ENCODE measurements at regions not wholly inside any gene's neighbourhood (a gene's known extent, or its start where the extent isn't known, plus 50 kb on each side); places are given as distances from the start of the nearest gene placed in this dataset.
A peak's percentile ranks its signal among the peaks of the same experiment; 100 is the strongest.

DNA sequence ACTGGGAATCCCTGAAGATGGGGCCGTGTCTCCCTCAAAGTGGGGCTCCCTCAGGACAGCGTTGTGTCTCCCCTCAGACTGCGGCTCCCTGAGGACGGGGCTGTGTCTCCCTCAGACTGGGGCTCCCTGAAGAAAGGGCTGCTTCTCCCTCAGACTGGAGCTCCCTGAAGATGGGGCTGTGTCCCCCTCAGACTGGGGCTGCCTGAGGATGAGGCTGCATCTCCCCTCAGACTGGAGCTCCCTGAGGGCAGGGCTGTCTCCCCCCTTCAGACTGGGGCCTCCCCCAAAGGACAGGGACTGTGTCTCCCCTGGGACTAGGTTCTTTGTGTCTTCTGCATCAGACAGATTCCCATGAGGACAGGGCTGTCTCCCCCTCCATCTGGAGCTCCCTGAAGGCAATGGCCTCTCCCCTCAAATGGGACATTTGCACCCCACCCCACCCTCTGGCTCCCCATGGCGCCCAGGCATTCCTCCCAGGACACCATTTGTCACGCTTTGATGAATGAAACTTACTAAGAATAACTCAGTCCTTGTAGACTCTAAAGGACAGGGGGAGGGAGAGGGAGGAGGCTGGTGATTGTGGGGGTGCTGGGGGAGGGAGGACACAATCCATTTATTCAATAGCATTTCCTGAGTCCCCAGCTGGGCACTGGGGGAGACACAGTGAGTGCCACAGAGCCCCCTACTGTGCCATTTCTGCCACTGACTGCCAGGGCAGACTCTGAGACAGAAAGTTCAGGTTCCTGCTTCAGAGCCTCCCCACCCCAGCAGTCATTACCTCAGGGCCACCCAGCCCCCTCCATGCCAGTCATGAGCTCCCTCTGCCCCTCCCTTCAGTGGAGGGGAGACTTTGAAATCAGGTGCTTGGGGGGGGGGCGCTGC lies 122.4 kb downstream of the MRPL14 start:
- WGBS, 4 donors: 10 to 58% (median 34%) methylated on average over 2 to 7 of the region's 7 CpGs
- Histone ChIP-seq H3K4me1 (replicated peaks in 1 of 2) (peaks cover 18 to 23% of the 10 kb centered on the region in 2 donors), H3K27ac (peak overlapping the region in 1 of 5 donors; percentile 40), H3K27me3 (peaks cover 6% of the 10 kb centered on the region), H3K4me3 (no peak overlapping the region), H3K36me3 (replicated peaks in 1 of 2) (no peaks in the 10 kb centered on the region), H3K9me3 (replicated peaks in 1 of 3) (no peaks in the 10 kb centered on the region)
- DNase-seq: peak; percentile 46 to 70 (median 50)
- intact Hi-C loops (cut with DNase I): no loop called here
- no peak for TF ChIP-seq POLR2A (IDR thresholded peaks at IDR 0.05)
- TF ChIP-seq, protein P1, sequence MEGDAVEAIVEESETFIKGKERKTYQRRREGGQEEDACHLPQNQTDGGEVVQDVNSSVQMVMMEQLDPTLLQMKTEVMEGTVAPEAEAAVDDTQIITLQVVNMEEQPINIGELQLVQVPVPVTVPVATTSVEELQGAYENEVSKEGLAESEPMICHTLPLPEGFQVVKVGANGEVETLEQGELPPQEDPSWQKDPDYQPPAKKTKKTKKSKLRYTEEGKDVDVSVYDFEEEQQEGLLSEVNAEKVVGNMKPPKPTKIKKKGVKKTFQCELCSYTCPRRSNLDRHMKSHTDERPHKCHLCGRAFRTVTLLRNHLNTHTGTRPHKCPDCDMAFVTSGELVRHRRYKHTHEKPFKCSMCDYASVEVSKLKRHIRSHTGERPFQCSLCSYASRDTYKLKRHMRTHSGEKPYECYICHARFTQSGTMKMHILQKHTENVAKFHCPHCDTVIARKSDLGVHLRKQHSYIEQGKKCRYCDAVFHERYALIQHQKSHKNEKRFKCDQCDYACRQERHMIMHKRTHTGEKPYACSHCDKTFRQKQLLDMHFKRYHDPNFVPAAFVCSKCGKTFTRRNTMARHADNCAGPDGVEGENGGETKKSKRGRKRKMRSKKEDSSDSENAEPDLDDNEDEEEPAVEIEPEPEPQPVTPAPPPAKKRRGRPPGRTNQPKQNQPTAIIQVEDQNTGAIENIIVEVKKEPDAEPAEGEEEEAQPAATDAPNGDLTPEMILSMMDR (IDR thresholded peaks at IDR 0.05): peak in 4 of 6 experiments; percentile 11 to 34 (median 22)

DNA sequence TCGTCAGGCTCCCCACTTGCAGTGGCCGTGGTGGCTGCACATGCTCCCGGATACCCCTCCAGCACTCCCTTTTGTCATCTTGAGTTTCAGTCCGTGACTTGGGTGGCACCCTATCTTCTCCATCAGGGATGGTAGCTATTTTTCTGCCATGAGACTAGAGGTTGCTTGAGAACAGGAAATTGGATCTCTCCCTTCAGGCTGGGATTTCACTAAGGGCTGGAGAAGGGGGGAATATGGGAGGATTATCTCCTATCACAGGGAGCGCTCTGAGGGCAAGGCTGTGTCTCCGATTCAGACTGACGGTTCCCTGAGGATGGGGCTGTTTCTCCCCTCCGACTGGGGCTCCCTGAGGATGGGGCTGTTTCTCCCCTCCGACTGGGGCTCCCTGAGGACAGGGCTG lies 123.1 kb downstream of the MRPL14 start:
- TF ChIP-seq, protein P1 (IDR thresholded peaks at IDR 0.05): no peak
- no peak for TF ChIP-seq POLR2A (IDR thresholded peaks at IDR 0.05)
- Histone ChIP-seq H3K4me3 (no peak overlapping the region), H3K4me1 (replicated peaks in 1 of 2) (peaks cover 18 to 23% of the 10 kb centered on the region in 2 donors), H3K27ac (no peak overlapping the region), H3K9me3 (replicated peaks in 1 of 3) (no peaks in the 10 kb centered on the region), H3K27me3 (peaks cover 6% of the 10 kb centered on the region), H3K36me3 (replicated peaks in 1 of 2) (no peaks in the 10 kb centered on the region)
- no peak for DNase-seq
- intact Hi-C loops (cut with DNase I): no loop called here
- 74 to 86% (median 83%) methylated on average over 5 to 9 of the region's 9 CpGs for WGBS, 4 donors

DNA sequence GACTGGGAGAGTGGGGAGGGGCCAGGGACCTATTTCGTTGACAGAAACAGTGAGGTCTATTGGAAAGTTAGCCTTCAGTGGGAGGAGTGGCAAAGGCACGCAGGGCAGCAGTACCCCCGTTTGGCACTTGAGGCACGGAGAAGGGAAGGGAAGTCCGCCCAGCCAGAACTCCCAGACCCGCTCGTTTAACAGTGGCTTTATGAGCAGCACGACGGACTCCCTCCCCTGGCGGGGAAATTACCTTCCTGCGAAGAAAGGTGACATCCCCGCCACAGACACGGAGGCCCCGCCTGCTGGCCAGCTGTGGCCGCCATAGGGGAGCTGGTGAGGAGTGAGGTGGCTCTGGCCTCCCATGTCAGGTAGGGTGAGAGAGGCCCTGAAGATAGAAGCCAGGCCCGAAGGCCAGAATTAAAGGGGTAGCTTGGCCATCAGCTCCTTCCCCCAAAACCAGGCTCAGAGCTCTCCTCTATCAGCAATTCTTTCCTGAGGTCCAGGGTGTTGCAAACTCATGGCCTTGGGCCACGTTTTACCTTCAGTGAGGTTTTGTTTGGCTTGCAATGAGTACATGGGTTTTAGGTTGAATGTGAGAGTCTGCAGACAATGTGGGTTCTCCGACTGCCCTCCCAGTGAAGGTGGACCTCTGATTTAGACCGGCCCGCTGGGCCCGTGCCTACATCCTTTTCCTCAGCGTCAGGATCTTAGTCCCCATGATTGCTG lies 123.7 kb downstream of the MRPL14 start:
- H3K36me3 ChIP-seq (replicated peaks in 1 of 2): no peaks in the 10 kb centered on the region
- H3K27ac ChIP-seq: no peak overlapping the region
- H3K4me1 ChIP-seq (replicated peaks in 1 of 2): peaks cover 18 to 23% of the 10 kb centered on the region in 2 donors
- H3K4me3 ChIP-seq: no peak overlapping the region
- no peaks in the 10 kb centered on the region for H3K9me3 ChIP-seq (replicated peaks in 1 of 3)
- no peak for DNase-seq
- TF ChIP-seq POLR2A (IDR thresholded peaks at IDR 0.05): no peak
- TF ChIP-seq, protein P1 (IDR thresholded peaks at IDR 0.05): no peak
- peaks cover 6% of the 10 kb centered on the region for H3K27me3 ChIP-seq
- intact Hi-C loops (cut with DNase I): no loop called here
- WGBS, 4 donors: 72 to 82% (median 79%) methylated on average over 19 to 22 of the region's 22 CpGs

DNA sequence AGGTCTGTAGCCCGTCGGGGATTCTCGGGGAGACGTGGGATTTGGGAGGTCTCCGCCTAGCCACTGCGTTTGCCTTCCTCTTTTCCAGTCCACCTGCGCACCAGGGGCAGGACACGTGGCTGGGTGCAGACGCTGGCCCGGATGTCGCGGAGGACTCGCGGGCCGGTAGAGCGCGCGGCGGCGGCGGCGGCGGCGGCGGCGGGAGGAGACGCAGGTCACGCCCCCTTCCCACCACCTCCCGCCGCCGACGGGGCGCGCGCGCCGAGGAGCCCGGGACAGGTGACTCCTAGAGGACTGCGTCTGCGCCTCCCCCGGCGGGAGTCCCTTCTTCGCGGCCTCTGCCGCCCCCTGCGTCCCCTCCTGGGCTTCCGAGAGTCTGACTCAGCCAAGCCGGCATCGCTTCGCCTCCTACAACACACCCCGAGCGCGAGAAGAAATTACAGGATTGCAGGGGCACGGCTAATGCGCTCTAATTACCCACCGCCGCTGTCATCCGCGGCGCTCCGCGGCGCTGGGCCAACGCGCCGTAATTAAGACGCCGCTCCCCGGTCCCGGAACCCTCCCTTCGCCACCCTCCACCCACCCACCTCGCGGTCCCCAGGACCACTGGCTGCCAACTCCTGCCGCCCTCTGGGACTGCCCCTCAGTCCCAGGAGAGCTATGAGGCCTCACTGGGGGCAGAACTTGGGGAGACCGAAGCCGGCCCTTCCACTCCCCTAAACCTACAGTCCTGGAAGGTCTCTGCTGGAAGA lies 124.5 kb downstream of the MRPL14 start:
- Histone ChIP-seq H3K4me1 (replicated peaks in 1 of 2) (peaks cover 18 to 23% of the 10 kb centered on the region in 2 donors), H3K4me3 (peak overlapping the region in 1 of 4 donors; percentile 18), H3K9me3 (replicated peaks in 1 of 3) (no peaks in the 10 kb centered on the region), H3K36me3 (replicated peaks in 1 of 2) (no peaks in the 10 kb centered on the region), H3K27me3 (peaks cover 6% of the 10 kb centered on the region), H3K27ac (no peak overlapping the region)
- intact Hi-C loops (cut with DNase I): no loop called here
- TF ChIP-seq POLR2A (IDR thresholded peaks at IDR 0.05): no peak
- TF ChIP-seq, protein P1 (IDR thresholded peaks at IDR 0.05): peak in 1 of 6 experiments; percentile 16
- peak in 6 of 7 donors; percentile 47 to 71 (median 57) for DNase-seq
- WGBS, 4 donors: 5 to 18% (median 11%) methylated on average over 7 to 76 of the region's 76 CpGs
